Uterus (tissue), 3 donors: ENCODE measurements at regions not wholly inside any gene's neighbourhood (a gene's known extent, or its start where the extent isn't known, plus 50 kb on each side); places are given as distances from the start of the nearest gene placed in this dataset.

ENCODE experiments used
- DNase-seq, 2 donors: peaks; one replicate each; pipeline ENCODE4 v3.0.0-alpha.2; 2019 to 2020
- H3K27ac ChIP-seq, 2 donors: fragments of 200-600 bp; sonication (generic); 1 replicate in 1 of 2; 2 replicates in 1 of 2; pipeline ENCODE4 v1.5.1; 2016 to 2018
- H3K27me3 ChIP-seq, 2 donors: fragments of 200-600 bp; sonication (generic); one replicate each; pipeline ENCODE4 v1.5.1; 2018 to 2019; ENCODE audit warnings: control low read depth in 1 of 2
- H3K36me3 ChIP-seq, 2 donors: fragments of 200-600 bp; sonication (generic); one replicate each; pipeline ENCODE4 v1.5.1; 2019; ENCODE audit warnings: control low read depth in 1 of 2
- H3K4me1 ChIP-seq, 2 donors: fragments of 200-600 bp; sonication (generic); one replicate each; pipeline ENCODE4 v1.5.1; 2018 to 2019; ENCODE audit warnings: control low read depth in 1 of 2
- H3K4me3 ChIP-seq, 2 donors: fragments of 200-600 bp; sonication (generic); 1 replicate in 1 of 2; 2 replicates in 1 of 2; pipeline ENCODE4 v1.5.1; 2018 to 2019; ENCODE audit warnings: mild to moderate bottlenecking in 1 of 2
- H3K9me3 ChIP-seq, 2 donors: fragments of 200-600 bp; sonication (generic); one replicate each; pipeline ENCODE4 v1.5.1; 2019; ENCODE audit warnings: control low read depth in 1 of 2
- CTCF ChIP-seq, 4 experiments: fragments of 200-600 bp in 2 of 4; fragments of 450-650 bp in 2 of 4; sonication (generic) in 2 of 4; IDR thresholded peaks; one replicate each; pipeline ENCODE4 v1.5.1; 2016 to 2019; ENCODE audit warnings: antibody characterized with exemption in 4 of 4, mild to moderate bottlenecking in 2 of 4, moderate library complexity in 1 of 4
- POLR2A ChIP-seq, 2 donors: fragments of 450-650 bp; IDR thresholded peaks; one replicate each; pipeline ENCODE4 v1.6.1; 2016; ENCODE audit warnings: antibody characterized with exemption in 2 of 2, mild to moderate bottlenecking in 1 of 2, moderate library complexity in 1 of 2
- intact Hi-C: fragments of 100-400 bp; cut with DNase I; formaldehyde crosslinking; loops from one replicate; pipeline ENCODE4 v1.15.1; 2023; ENCODE audit warnings: low total_unique reads
- donor health status: DM: yes; HTN: yes; CAD: no.

GRCh38 chr2:66854298-66854697 is 419.4 kb downstream of the MEIS1 start:
- peaks cover 7 to 10% of the 10 kb centered on the region in 2 donors for H3K4me1 ChIP-seq
- no peak for TF ChIP-seq CTCF (IDR thresholded peaks at IDR 0.05)
- no peak for TF ChIP-seq POLR2A (IDR thresholded peaks at IDR 0.05)
- no peak overlapping the region for H3K4me3 ChIP-seq
- DNase-seq, result peak in 1 of 2 donors; percentile 48
- peak overlapping the region; percentile 92 to 95 for H3K27ac ChIP-seq
- no peaks in the 10 kb centered on the region for H3K36me3 ChIP-seq
- intact Hi-C loops, result no loop called here
- H3K9me3 ChIP-seq, result no peaks in the 10 kb centered on the region
- H3K27me3 ChIP-seq, result no peaks in the 10 kb centered on the region

- intact Hi-C loops, result no loop called here
- no peaks in the 10 kb centered on the region for H3K36me3 ChIP-seq
- H3K4me1 ChIP-seq, result peaks cover 5 to 6% of the 10 kb centered on the region in 2 donors
- H3K27ac ChIP-seq, result peak overlapping the region; percentile 85 to 92
- no peak overlapping the region for H3K4me3 ChIP-seq
- TF ChIP-seq CTCF (IDR thresholded peaks at IDR 0.05), result no peak
- TF ChIP-seq POLR2A (IDR thresholded peaks at IDR 0.05), result peak in 1 of 2 donors; percentile 8
- peak; percentile 37 to 74 for DNase-seq
- H3K27me3 ChIP-seq, result no peaks in the 10 kb centered on the region
- no peaks in the 10 kb centered on the region for H3K9me3 ChIP-seq
Observed at GRCh38 chr2:66862885-66863650, 428.1 kb downstream of the MEIS1 start.

- intact Hi-C loops, result no loop called here
- H3K4me1 ChIP-seq, result peaks cover 6 to 7% of the 10 kb centered on the region in 2 donors
- no peaks in the 10 kb centered on the region for H3K36me3 ChIP-seq
- H3K27ac ChIP-seq, result peak overlapping the region; percentile 85 to 92
- H3K9me3 ChIP-seq, result no peaks in the 10 kb centered on the region
- no peak overlapping the region for H3K4me3 ChIP-seq
- no peak for DNase-seq
- no peaks in the 10 kb centered on the region for H3K27me3 ChIP-seq
- no peak for TF ChIP-seq POLR2A (IDR thresholded peaks at IDR 0.05)
- TF ChIP-seq CTCF (IDR thresholded peaks at IDR 0.05), result no peak
Observed at GRCh38 chr2:66865161-66865560, 430.2 kb downstream of the MEIS1 start.

GRCh38 chr2:66866331-66867062 is 431.6 kb downstream of the MEIS1 start:
- intact Hi-C loops, result no loop called here
- H3K27ac ChIP-seq, result peak overlapping the region; percentile 85 to 92
- no peak for TF ChIP-seq CTCF (IDR thresholded peaks at IDR 0.05)
- no peak for TF ChIP-seq POLR2A (IDR thresholded peaks at IDR 0.05)
- H3K9me3 ChIP-seq, result no peaks in the 10 kb centered on the region
- H3K27me3 ChIP-seq, result no peaks in the 10 kb centered on the region
- H3K4me3 ChIP-seq, result no peak overlapping the region
- peaks cover 6 to 7% of the 10 kb centered on the region in 2 donors for H3K4me1 ChIP-seq
- no peaks in the 10 kb centered on the region for H3K36me3 ChIP-seq
- DNase-seq, result no peak

GRCh38 chr2:66867063-66867441 is 432.1 kb downstream of the MEIS1 start:
- no peak overlapping the region for H3K4me3 ChIP-seq
- TF ChIP-seq POLR2A (IDR thresholded peaks at IDR 0.05) (no peak), CTCF (IDR thresholded peaks at IDR 0.05) (no peak)
- intact Hi-C loops, result no loop called here
- no peaks in the 10 kb centered on the region for H3K36me3 ChIP-seq
- H3K27me3 ChIP-seq, result no peaks in the 10 kb centered on the region
- peak overlapping the region; percentile 85 to 92 for H3K27ac ChIP-seq
- H3K9me3 ChIP-seq, result no peaks in the 10 kb centered on the region
- H3K4me1 ChIP-seq, result peaks cover 6 to 7% of the 10 kb centered on the region in 2 donors
- DNase-seq, result no peak
